GM18511 (cell line): ENCODE measurements at regions not wholly inside any gene's neighbourhood (a gene's known extent, or its start where the extent isn't known, plus 50 kb on each side); places are given as distances from the start of the nearest gene placed in this dataset.

Experiments
- ATAC-seq: cut with Tn5 transposase; IDR thresholded peaks from one replicate; pipeline ENCODE4 v1.9.1; 2021; ENCODE audit warnings: mild to moderate bottlenecking, moderate library complexity; ENCODE audit not compliant: unreplicated experiment

- no peak for ATAC-seq
Measured at GRCh38 chr11:39145346-39145745, 2314.1 kb downstream of the LRRC4C start.

DNA sequence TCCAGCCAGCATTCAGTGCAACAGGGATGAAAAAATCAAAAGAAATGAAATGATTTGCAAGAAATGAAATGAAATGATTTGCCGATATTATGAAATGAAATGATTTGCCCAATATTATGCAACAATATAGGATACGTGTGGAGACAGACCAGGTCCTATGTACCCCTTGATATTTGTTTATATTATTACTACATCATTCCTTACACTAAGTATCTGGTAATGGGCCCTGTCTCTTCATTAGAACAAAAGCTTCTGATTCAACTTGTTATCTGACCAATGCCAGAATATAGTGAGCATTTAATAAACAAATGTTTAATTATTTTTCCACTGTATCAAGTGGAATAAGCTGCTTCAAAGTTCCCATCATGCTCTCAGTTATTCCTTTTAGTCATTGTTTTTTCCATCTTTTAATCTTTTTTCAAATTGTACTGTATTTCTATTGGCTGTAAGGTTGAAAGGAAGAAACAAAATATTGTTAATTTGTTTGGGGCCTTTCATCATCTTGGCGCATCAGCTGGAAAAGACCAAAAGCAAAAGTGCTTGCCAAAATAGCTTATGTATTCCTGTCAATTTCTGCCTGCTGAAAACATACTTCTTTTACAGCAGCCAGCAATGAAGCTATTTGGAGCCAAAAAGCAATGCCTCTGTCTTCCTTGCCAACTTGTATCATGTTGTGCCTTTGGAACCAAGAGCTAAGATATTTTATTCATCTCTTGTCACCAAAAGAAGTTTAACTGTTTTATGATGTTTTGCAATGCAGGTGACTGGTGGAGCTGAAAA lies 2314.9 kb downstream of the LRRC4C start:
- no peak for ATAC-seq

GRCh38 chr11:39139581-39139980 lies 2319.9 kb downstream of the LRRC4C start:
- ATAC-seq = no peak

GRCh38 chr11:39120890-39121289 lies 2338.6 kb downstream of the LRRC4C start:
- ATAC-seq = no peak

DNA sequence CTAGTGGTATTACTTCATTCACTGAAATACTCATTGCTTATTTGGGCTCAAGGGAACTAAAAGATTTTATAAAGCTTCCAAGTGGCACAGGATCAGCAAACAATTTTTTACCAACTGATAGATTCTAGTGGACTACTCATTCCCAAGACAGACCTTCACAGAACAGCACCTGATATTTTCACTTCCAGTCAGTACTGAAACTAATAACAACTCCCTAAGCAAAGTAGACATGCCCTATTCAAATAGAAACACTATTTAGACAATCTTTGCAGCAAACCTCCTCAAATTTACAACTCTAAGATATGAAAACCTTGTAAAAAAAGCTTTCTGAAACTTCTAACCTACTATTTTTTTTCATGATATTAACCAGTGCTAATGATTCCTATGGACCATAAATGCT lies 2345.8 kb downstream of the LRRC4C start:
- ATAC-seq = no peak

DNA sequence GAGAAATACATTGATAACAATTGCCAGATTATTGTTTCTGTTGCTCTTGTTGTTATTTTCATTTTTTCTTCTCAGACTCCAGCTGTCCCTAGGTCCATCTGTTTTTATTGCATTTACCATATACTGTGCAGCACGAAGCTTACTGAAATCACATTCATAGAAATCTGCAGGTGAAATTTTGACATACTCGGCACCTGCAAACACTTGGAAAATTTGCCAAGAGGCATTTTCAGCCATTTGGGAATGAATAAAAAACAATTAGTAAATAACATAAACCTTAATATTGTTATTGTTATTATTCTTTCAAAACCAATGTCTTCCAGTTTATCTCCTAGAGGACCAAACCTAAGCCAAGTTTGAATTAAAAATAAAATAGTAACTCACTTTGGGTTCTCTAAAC lies 2357.2 kb downstream of the LRRC4C start:
- ATAC-seq = no peak

- no peak for ATAC-seq
Measured at GRCh38 chr11:39078465-39078864, 2381.0 kb downstream of the LRRC4C start.

DNA sequence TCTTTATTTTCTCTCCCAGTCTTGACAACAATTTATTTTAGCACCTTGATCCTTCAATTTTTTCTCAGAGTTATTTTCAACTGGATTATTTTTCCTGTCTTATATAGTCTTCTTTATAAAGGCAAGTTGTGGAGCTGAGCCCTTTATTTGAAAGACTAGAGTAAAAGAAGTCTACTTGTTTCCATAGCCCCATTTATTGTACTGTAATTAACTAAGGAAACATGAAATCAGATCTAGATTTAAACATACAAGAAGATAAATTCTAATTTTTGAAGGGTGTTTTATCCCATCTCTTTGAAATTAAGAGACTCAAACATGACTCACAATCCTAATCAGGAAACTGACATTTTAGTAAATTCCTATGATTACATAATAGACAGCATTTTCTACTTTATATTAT lies 2421.8 kb downstream of the LRRC4C start:
- ATAC-seq = no peak

DNA sequence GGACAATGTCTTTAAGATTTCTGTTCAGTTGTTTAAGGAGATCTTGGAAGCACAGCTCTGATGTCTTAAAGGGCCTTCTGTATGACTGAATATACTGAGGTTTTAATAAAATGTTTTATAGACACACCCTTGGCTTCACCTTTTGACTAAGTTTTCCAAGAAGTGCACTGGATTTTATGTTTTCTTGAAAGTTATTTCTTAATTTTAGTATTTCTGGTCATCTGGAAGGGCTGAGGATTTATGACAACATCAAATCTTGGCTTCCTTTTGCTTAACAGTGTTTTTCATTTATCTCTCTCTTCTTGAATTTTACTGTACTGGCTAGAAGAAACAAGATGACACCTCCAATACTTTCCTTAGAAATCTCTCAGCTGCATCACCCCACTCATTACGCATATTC lies 2423.4 kb downstream of the LRRC4C start:
- no peak for ATAC-seq

GRCh38 chr11:39021539-39021938 lies 2423.5 kb upstream of the RAG2 start:
- ATAC-seq = no peak

- ATAC-seq = no peak
Measured at GRCh38 chr11:39011797-39012196, 2413.8 kb upstream of the RAG2 start.

GRCh38 chr11:38990841-38991240 lies 2392.8 kb upstream of the RAG2 start:
- ATAC-seq = no peak

- ATAC-seq = no peak
Measured at GRCh38 chr11:38990139-38990538, 2392.1 kb upstream of the RAG2 start.

- no peak for ATAC-seq
Measured at GRCh38 chr11:38988908-38989307, 2390.9 kb upstream of the RAG2 start.

DNA sequence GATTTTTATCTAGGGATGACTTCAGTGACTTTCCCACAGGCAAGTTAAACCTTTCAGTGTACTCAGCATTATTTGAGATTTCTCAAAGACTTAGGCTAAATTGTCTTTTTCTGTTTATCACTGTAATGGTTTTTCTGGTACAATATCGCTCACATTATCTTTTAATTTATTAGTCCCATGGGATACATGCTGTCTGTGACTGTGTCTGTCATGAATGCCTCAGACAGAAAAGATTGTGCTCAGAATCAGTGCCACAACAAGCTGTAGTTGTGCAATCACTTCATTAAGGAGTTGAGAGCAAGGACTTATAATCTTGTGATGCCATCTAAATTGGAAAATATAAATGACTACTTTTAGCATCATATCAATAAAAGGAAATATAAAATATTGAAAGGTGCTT lies 2374.2 kb upstream of the RAG2 start:
- ATAC-seq = no peak

DNA sequence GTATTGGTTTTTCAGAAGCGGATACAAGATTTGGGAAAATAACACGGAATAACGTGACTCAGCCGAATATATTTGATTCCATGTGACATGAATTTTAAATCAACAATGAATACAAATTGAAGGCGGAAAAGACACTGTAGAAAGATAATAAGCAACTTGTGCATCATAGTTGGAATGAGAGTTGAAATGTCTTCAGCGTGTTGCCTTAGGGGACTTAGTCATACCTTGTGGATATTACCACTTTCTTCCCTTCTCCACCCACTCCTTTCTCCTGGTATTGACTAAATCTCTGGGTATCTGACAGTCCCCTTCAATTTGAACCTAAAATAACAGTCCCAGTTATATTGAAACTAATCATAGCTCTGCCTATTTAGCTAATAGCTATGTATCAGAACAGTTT lies 2373.1 kb upstream of the RAG2 start:
- ATAC-seq = no peak

- no peak for ATAC-seq
Measured at GRCh38 chr11:38968951-38969350, 2370.9 kb upstream of the RAG2 start.

DNA sequence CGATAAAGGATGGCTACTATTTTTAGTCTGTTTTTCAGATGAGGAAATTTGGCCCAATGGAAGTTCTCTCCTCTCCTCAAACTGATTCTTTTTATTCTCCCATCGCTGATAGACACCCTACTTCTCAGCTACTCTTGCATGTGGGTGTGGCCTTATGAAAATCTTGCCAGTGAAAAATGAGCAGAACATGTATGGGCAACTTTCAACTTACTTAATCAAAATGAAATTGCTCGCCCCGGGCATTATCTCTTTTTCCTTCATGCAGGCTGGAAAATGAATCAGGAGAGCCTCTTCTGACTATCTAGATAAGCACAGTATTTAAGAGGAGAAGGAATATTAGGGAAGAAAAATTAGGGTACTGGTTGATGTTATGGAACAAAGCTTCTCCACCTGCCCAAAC lies 2354.7 kb upstream of the RAG2 start:
- no peak for ATAC-seq

GRCh38 chr11:38950867-38951266 lies 2352.8 kb upstream of the RAG2 start:
- no peak for ATAC-seq

DNA sequence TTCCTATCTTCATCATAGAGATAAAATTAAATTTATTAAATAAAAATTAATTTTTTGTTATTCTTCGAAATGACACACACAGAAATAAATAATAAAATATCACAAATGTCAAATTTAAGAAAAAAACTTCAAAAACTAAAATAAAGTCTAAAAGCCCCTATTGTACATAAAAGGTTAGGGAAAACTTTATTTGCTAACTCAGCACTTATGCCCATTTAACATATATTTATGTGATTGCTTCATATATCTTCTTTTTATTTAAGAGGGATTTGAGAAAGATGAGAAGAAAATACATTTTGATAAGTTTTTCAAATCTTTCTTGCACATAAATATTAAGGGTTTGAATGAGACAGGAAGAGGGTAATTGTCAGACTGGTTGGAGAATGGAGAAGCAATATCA lies 2350.4 kb upstream of the RAG2 start:
- ATAC-seq = no peak

DNA sequence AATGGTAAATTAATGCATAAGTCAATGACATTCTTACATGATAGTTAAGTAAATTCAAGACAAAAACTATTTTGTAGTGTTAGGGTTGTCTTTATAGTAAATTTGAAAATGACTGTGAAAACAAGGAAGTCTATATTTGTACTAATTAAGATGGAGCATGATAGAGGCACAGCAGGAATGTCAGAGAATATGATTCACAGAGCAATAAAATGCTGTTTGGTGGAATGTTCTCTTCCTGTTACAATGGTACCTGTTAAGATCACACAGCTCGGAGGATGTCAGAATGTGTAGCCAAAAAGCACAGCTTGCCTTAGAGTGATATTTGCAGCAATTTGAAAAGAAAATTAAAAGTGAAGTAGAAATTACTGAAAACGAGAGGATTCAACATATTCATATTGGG lies 2339.7 kb upstream of the RAG2 start:
- no peak for ATAC-seq

DNA sequence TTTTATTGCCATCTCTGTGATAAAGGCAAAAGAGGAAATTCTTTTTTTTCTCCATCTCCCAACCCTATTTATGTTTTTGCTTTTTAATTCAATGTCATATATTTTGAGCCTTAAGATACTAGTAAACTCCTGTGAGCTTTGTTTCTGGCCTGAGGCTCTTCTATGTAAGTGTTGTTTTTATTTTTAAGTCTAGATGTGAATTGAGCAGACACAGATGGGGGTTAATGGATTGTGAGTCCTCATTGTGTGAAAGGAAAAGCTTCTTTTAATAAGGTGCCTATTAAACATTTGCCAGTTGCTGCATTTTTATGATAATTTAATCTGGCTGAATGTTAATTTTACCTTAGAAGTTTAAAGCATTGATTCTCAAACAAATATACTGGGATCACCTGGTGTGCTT lies 2337.9 kb upstream of the RAG2 start:
- no peak for ATAC-seq

GRCh38 chr11:38927993-38928392 lies 2330.0 kb upstream of the RAG2 start:
- ATAC-seq = no peak
